Activated gamma-delta T cell treated with anti-CD3 and anti-CD28 coated beads, Interleukin-2, amount 50 U/mL, for 16 hours (primary cell): ENCODE measurements at regions not wholly inside any gene's neighbourhood (a gene's known extent, or its start where the extent isn't known, plus 50 kb on each side); places are given as distances from the start of the nearest gene placed in this dataset.

ENCODE experiments used
- DNase-seq: peaks from one replicate; pipeline ENCODE4 v3.0.0-alpha.2; 2020; ENCODE audit warnings: low read depth

DNA sequence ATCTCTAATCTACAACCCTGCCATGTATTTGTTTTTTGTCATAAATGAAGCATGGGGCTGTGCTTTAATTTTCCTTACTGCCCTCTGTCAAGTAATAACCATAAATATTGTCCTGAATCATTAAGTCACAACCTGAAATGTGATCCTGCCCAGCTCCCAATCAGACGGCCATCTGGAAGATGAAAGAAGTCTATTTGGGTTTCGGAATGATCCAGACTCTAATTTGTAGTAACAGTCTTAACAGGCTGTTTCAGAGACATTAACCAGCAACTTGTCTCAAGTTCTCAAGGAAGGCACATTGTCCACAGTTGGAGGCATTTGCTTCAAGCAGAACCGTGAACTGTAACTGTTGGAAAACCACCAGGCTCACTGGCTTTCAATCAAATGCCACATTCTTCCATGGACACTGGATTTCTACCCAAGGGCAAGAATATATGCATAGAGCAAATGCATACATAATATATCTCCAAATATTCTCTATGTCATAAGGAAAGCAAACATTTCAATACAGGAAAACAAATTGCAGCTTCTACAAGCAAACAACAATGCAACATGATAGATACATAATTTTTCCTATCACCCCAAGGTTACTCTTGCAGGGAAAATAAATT is 405.2 kb upstream of the NPVF start:
- no peak for DNase-seq

- no peak for DNase-seq
Measured at GRCh38 chr7:25636168-25636567, 407.9 kb upstream of the NPVF start.

DNA sequence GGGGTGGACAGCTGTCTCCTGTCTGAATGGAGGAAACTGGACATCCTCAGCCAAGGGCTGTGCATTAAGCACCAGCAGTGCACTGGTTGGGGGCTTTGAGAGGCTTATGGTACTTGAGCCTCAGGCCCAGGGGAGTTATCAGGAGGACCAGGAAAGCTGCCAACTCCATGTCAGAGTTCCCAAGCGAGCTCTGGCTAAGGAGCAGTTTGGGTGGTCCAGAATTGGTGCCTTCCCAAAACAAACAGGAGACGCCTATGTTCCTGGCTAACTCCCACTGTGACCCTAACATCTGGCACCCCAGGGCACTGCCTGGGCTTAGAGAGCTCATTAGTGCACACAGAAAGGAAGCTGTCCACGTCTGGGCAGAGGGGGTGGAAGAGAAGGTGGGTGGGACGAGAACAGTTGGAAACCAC is 408.6 kb upstream of the NPVF start:
- no peak for DNase-seq

GRCh38 chr7:25638068-25638467 is 409.8 kb upstream of the NPVF start:
- no peak for DNase-seq

DNA sequence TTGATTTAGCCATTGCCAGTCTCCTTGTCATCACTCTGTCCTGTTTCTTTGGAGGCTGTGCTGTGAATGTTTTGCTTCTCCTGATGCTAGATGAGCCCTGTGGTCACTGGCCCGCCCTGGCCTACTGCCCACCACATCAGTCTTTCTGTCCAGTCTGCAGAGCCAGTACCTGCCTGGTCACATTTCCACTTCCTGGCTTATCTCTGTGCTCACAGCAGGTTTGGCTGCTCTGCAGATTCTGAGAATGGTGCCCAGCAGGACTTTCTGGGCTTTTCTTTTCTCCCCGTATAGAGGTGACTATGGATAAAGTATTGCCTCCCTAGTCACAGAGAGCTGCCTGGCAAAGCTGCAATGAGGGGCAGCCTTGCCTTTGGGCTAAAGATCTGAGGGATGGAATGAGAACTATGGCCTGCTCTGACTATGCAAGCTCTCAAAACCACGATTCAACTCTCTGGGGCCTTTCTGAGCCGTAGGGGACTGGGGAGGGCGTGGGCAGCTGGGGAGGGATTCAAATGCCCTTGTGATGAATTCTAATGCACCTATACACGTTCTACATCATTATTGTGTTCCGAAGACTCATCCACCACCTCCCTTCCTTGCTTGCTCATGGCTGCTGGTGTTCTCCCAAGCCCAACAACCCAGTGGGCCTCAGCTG is 410.4 kb upstream of the NPVF start:
- DNase-seq = no peak

DNA sequence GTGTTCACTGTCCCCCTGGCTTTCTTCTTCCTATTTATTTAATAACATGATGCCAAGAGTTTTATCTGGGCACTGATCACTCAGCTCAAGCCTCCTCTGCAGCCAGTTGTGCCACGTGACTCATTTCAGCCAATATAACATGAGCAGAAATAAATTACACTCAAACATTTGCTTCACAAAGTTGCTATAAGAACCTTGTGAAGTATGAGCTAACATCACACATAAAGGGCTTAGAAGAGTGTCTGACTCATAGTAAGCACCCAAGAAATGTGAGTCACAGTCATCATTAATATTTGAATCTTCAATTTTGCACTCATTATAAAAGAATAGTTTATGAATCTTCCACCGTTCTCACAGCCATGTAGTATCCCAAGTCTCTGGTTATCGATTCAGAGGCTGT is 414.6 kb upstream of the NPVF start:
- no peak for DNase-seq

GRCh38 chr7:25643286-25643685 is 415.0 kb upstream of the NPVF start:
- no peak for DNase-seq

DNA sequence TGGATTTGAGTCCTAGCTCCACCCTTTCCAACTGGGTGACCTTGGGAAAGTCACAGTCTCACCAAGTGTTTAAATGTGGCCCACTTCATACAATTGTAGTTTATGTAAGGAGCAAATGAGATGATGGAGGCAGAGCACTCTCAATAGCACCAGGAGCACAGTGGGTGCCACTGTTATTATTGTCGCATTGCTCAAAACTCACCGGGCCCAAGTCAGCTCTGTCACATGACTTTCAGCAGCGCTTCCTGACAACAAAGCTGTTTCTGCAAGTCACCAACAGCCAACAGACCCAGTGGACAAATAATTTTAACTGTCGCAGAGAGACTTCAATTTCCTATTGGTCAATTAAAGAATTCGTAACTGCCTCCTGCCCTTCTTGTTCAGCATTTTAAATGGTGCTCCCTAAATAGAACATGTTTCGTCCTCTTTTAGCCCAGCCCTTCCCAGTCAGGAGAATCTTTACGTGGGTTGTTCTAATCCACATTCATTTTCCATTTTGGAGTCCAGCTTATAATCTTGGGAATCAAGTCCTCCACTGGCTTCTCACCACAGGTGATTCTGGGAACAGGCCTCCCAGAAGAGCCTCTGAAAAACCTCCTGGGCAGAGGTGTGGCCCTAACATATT is 415.6 kb upstream of the NPVF start:
- no peak for DNase-seq

DNA sequence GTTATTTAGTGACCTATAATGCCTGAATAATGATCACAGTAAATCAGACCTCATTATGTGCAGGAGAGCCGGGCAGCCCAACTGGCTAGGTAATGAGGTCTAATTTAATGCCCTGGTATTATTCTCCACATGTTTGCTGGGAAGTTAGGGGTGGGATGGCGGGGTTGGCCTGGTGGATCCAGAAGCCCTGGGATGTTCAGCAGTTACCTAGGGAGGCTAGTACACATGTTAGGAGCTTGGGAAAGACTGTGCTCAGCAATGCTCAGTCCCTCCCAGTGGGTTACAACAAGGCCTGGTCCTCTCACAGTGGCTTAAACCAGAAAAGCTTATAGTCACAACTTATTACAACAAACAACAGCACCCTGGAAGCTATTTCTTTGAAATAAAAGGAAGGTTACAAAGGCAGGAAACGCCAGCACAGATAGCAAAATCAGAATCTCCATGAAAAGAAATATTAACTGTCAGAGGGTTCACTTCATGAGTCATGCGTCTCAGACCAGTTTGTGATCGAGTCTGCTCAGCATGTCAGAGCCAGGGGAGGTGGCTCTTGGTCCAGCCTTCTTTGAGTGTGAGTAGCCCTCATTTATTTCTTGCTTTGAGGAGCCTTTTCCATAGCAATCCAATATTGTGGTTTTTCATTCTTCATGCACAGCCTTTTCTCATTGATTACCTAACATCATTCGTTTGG is 418.6 kb upstream of the NPVF start:
- no peak for DNase-seq

DNA sequence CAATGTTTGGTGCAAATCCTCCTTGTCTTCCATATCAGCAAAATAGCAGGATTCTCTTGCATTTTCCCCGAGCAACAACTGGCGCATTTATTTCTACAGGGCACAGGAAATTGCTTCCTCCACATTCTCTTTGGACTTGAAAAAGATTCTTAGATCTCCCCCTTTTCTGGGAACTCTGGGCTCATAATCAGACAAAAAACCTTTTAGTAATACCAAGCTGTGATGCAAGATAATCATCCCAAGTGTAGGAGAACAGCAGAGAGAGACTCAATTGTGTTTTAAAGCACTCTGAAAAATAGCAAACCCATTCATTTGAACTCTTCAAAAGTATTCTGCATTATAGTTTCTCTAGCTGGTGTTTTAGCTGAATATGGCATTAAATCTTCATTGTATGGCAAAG is 419.6 kb upstream of the NPVF start:
- no peak for DNase-seq

DNA sequence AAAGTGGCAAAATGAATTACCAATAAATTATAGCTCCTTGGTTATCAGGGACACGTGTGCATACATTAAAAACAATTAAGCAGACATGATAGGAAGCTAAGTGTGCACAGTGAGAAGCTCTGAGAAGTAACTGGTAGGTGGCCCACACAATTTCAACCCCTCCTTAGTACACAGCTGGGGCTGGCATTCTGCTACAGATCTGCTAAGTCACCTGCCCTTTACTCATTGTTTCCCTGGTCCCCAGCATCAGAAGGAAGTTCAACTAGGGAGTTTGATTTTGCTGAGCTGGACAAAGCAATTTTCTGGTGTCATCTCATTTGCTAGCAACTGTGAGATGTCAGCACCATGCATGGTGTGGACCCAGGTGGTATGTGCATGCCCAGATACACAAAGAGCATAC is 424.1 kb upstream of the NPVF start:
- no peak for DNase-seq

- no peak for DNase-seq
Measured at GRCh38 chr7:25653384-25653783, 425.1 kb upstream of the NPVF start.

- DNase-seq = no peak
Measured at GRCh38 chr7:25656071-25656470, 427.8 kb upstream of the NPVF start.

GRCh38 chr7:25656581-25657026 is 428.3 kb upstream of the NPVF start:
- no peak for DNase-seq

- DNase-seq = no peak
Measured at GRCh38 chr7:25658375-25658774, 430.1 kb upstream of the NPVF start.

GRCh38 chr7:25659841-25660240 is 431.6 kb upstream of the NPVF start:
- DNase-seq = no peak

DNA sequence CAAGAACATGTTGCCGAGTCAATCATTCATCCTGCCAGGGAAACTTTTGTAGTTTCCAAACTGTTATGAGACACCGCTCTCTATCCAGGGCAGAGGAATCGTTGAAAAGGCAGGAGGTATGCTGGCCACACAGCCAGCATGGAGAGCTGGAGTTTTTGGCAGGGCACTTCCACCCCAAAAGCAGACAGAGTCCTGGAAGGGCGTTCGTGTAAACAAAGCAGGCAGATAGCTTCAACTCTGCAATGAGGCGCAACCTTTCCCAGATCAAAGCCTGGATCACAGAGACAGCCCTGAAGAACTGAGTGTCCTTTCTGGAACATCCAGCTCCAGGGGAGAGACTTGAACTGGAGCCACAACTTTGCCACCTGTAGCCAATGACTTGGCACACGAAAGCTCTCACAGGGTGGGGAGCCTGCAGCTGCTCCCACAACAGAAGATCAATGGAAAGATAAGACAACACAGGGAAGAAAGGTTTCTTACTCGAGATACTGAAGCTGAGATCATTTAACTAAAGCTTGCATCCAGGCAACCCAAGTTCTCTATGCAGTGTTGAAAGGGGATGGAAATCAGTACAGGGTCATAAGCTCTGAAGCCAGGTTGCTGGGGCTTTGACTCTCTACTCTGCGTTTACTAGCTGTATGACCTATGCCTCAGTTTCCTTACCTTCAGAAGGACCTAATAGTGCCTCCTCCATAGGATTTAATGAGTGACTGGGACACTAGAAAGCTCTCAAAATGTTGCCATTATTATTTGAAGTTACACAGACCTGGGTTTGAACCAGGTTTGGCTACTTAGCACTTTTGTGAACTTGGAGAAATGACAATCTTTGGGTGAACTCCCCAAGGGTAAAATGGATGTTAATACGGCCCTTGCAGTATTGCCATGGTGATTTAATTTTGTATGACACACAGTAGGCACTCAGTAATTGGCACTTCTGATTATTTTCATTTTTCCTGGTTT is 434.8 kb upstream of the NPVF start:
- DNase-seq = no peak

DNA sequence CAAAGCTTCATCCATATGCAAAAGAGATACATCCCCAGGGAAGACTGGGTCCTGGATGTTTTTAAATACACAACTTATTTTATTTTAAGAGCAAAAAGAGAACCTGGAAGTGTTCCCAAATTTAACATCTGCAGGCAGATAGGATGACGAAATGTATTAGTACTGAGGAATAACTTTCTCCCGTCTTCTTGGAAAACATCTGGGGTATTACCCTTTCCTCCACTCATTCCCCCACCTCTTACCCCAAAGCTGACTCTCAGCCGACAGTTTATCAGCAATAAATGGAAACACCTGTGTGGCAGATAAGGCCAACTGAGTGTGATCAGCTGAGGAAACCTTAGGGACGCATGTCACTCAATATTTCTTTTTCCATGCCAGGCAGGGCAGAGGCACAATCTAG is 435.6 kb upstream of the NPVF start:
- DNase-seq = no peak

- no peak for DNase-seq
Measured at GRCh38 chr7:25664593-25664992, 436.3 kb upstream of the NPVF start.

- no peak for DNase-seq
Measured at GRCh38 chr7:25665374-25665773, 437.1 kb upstream of the NPVF start.

- DNase-seq = no peak
Measured at GRCh38 chr7:25665903-25666670, 437.8 kb upstream of the NPVF start.
